Activated naive CD4-positive, alpha-beta T cell treated with anti-CD3 and anti-CD28 coated beads, Interleukin-2, amount 50 U/mL, for 24 hours (primary cell): ENCODE measurements at regions not wholly inside any gene's neighbourhood (a gene's known extent, or its start where the extent isn't known, plus 50 kb on each side); places are given as distances from the start of the nearest gene placed in this dataset.

Source experiments
- H3K27ac Mint-ChIP-seq: one replicate; pipeline ENCODE4 v1.8.0; 2021; ENCODE audit warnings: mild to moderate bottlenecking, mixed read lengths
- H3K27me3 Mint-ChIP-seq: one replicate; pipeline ENCODE4 v1.8.0; 2021; ENCODE audit warnings: mixed read lengths
- H3K36me3 Mint-ChIP-seq: one replicate; pipeline ENCODE4 v1.8.0; 2021; ENCODE audit warnings: mixed read lengths
- H3K4me1 Mint-ChIP-seq: one replicate; pipeline ENCODE4 v1.8.0; 2021; ENCODE audit warnings: mixed read lengths
- H3K4me3 Mint-ChIP-seq: one replicate; pipeline ENCODE4 v1.8.0; 2021; ENCODE audit warnings: mild to moderate bottlenecking, mixed read lengths
- H3K9me3 Mint-ChIP-seq: one replicate; pipeline ENCODE4 v1.8.0; 2021; ENCODE audit warnings: mixed read lengths

DNA sequence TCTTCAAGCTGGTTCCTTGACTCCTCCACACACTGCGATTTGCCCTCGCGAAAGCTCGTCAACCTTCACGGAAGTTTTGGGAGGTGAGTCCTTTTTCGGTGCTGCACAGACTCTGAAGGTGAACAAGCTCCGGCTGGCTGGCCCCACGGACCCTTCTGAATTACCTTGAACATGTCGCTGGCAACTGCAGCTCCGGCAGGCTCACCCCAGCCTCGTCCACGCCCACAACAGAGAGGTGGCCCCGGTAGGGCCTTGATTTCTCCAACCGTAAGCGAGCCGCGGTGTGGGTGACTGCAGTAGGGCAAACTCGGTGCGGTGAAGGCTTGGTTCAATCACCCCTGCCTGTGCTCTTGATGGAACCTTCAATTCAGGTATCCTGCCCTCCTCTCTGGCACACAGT, 1020.7 kb upstream of the GOT2 start:
- no peak overlapping the region for H3K27ac Mint-ChIP-seq
- no peaks in the 10 kb centered on the region for H3K36me3 Mint-ChIP-seq

DNA sequence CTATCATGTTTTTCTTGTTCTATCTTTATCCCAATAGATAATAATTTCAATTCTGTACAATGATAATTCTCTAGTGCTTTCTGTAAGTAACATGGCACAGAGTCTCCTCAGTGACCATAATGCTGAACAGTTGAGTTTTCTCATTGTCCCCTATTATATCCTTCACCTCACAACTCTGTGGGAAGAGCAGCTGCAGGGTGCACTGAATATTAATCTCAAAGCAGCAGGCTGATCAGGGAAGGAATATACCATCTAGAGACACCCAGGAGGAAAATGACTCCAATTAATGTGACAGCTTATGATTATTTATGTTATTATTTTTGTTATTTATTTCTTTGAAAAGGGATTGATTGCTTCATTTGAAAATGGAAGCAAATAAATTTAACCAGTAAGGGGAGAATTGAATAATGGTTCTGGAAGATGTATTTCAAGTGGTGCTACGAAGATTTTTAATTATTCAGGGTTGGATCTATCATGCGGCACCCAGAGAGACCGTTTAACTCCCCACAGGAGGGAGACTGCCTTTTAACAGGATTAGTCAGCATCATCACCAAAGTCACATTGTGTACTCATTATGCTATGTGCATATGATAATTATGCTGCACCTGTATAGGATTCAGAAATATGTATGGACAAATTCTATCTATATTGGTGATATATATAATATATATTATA, 1015.7 kb upstream of the GOT2 start:
- Mint-ChIP-seq H3K36me3 (no peaks in the 10 kb centered on the region), H3K27me3 (no peaks in the 10 kb centered on the region), H3K4me1 (no peaks in the 10 kb centered on the region), H3K9me3 (peaks cover 9% of the 10 kb centered on the region), H3K27ac (no peak overlapping the region), H3K4me3 (no peak overlapping the region)

More for the DNA sequence above, 1020.7 kb upstream of the GOT2 start:
- Mint-ChIP-seq H3K9me3 (peaks cover 15% of the 10 kb centered on the region), H3K4me3 (no peak overlapping the region), H3K4me1 (no peaks in the 10 kb centered on the region), H3K27me3 (no peaks in the 10 kb centered on the region)

DNA sequence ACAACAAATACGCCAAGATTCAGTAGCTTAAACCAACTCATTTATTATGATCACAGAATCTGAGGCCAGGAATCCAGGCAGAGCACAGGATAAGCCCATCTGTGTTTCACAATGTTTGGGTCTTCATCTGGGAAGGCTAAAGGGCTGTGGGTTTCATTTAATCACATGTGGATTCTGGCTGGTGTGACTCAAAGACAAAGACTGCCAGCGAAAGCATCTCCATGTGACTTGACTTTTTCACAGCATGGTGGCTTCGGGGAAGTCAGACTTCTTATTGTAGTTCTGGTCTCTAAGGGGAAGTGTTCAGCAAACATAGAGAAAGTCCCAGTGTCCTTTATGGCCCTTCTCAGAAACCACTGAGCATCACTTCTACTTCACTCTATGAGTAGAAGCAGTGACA, 1014.4 kb upstream of the GOT2 start:
- Mint-ChIP-seq H3K4me3 (no peak overlapping the region), H3K27me3 (no peaks in the 10 kb centered on the region), H3K27ac (no peak overlapping the region)

DNA sequence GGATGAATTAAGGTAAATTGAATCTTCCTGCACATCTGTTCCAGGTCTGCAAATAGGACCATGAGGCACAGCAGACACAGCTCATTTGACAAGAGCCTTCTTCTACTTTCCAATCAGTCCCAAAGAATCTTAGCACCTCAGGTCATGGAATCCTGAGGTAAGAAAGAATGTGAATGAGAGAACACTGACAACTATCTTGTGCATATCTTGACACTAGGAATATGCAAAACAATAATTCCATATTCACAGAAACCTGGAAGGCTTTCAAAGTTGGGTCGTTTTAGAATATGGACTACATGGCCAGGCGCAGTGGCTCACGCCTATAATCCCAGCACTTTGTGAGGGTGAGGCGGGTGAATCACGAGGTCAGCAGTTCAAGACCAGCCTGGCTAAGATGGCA, 1009.4 kb upstream of the GOT2 start:
- Mint-ChIP-seq H3K9me3 (peaks cover 16% of the 10 kb centered on the region), H3K27ac (no peak overlapping the region), H3K27me3 (no peaks in the 10 kb centered on the region), H3K36me3 (no peaks in the 10 kb centered on the region), H3K4me1 (no peaks in the 10 kb centered on the region), H3K4me3 (no peak overlapping the region)

More for the DNA sequence above, 1014.4 kb upstream of the GOT2 start:
- H3K4me1 Mint-ChIP-seq, result no peaks in the 10 kb centered on the region
- H3K9me3 Mint-ChIP-seq, result peaks cover 10% of the 10 kb centered on the region
- no peaks in the 10 kb centered on the region for H3K36me3 Mint-ChIP-seq

DNA sequence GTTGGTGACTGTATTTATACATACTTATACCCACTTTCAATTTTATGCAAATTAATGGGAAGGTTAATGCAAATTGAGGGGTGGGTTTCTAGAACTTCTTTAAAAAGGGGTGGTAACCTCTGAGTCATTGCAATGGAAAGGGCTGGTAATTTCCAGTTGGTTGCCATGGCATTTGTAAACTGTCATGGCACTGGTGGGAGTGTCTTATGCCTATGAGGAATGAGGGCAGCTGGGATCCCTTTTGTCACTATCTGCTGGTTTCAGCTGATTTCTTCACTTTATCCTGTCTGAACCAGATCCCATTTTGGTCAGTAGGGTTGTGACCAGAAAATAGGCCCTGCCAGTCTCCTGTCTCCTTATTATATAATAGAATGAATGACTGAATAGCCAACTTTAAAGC, 1006.7 kb upstream of the GOT2 start:
- peaks cover 24% of the 10 kb centered on the region for H3K9me3 Mint-ChIP-seq
- H3K27ac Mint-ChIP-seq, result no peak overlapping the region
- no peaks in the 10 kb centered on the region for H3K36me3 Mint-ChIP-seq
- H3K4me1 Mint-ChIP-seq, result no peaks in the 10 kb centered on the region
- H3K4me3 Mint-ChIP-seq, result no peak overlapping the region
- H3K27me3 Mint-ChIP-seq, result no peaks in the 10 kb centered on the region

DNA sequence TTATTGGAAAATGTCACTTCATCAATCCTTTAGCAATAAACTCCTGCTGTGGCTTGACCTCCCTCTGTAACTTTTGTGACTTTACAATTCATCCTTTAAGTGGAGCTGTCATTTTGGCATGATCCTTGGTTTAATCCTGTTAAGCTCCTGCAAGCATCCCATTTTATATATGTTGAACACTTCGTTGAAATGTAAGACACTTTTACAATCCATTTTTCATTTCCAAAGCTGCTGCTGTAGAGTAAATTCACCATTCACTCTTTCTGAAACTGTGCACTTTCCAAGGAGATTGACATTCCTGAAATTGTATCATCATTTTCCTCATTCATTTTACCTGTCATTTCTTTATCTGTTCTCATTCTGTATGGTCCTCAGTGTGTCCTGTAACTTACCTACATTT, 1003.2 kb upstream of the GOT2 start:
- Mint-ChIP-seq H3K27me3 (no peaks in the 10 kb centered on the region), H3K9me3 (peaks cover 9% of the 10 kb centered on the region), H3K4me3 (no peak overlapping the region), H3K36me3 (no peaks in the 10 kb centered on the region), H3K27ac (no peak overlapping the region), H3K4me1 (no peaks in the 10 kb centered on the region)

DNA sequence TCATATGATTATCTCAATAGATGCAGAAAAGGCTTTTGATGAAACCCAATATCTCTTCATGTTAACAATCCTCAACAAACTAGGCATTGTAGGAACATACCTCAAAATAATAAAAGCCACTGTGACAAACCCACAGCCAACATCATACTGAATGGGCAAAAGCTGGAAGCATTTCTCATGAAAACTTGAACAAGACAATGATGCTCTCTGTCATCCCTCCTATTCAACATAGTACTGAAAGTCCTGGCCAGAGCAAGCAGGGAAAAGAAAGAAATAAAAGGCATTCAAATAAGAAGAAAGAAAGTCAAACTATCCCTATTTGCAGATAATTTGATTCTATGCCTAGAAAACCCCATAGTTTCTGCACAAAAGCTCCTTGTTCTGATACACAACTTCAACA, 999.2 kb upstream of the GOT2 start:
- Mint-ChIP-seq H3K9me3 (peaks cover 9% of the 10 kb centered on the region), H3K4me3 (no peak overlapping the region), H3K27me3 (no peaks in the 10 kb centered on the region), H3K4me1 (no peaks in the 10 kb centered on the region), H3K36me3 (no peaks in the 10 kb centered on the region), H3K27ac (no peak overlapping the region)

DNA sequence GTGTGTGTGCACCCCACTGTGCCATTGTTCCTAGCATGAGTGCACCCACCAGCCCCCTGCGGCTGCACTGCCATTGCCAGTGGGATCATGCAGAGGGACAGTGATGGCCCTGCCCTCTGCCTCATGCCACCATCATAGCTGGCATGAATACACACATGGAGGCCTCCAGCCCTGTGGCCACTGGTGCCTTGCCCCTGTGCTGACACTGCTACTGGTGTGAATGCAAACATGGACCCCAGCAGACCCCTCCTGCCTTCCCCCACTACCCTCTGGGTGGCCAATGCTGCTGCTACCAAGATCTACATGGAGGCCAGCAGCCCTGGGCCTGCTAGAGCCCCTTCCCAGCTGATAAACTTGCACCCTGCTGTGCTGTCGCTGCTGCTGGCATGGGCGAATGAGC, 995.5 kb upstream of the GOT2 start:
- Mint-ChIP-seq H3K9me3 (peaks cover 13% of the 10 kb centered on the region), H3K27me3 (no peaks in the 10 kb centered on the region), H3K36me3 (no peaks in the 10 kb centered on the region), H3K4me1 (no peaks in the 10 kb centered on the region), H3K27ac (no peak overlapping the region), H3K4me3 (no peak overlapping the region)

DNA sequence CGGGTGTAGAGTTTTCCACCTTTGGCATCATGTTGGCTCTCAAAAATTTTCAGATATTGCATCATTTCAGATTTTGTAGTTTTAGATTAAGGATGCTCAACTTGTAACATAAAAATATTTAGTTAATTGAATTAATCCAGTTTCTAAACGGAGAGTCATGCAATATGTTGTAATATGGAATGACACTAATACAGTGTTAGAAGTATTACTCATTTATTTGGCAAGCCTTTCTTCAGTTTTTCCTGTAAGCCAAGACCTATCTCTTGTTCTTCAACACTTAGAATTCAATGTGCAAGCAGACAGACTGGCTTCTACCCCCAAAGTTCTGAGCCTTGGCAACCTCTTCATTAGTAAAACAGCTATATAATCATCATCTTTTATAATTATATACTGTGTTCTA, 985.0 kb upstream of the GOT2 start:
- Mint-ChIP-seq H3K27ac (no peak overlapping the region), H3K36me3 (no peaks in the 10 kb centered on the region)

DNA sequence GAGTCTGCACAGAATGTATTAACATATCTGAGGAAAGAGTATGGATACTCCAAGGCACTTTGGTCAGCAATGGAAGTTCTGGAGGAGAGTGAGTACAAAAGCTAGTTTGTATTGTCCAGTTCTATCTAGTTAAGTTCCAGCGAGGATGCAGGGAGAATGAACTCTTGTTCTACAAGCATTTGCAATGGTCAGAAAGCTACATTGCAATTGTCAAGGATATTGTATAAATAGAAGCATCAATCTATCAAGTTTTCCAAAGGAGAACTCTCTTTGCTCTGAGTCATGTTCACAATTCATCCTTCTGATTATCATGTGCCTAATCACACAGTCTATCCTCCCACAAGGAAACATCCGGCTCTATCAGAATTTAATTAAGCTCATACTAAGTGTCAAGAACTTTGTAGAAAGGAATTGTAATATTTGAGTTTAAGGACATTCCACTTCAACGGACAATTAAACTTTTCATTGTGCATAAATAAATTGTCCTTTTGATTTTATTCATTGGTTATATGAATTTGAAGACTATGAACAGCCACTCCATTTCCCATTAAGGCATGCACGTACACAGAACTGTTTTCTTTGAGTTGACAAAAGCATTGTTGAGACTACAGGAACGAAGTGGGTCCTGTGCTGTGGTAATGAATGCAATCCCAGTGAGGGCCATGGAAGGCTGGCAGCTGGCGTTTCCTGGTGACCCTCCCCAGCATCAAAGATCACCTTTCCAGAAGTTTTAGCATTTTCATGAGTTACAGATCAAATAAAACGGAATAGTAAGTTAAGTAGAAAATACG, 973.5 kb upstream of the GOT2 start:
- no peaks in the 10 kb centered on the region for H3K4me1 Mint-ChIP-seq
- H3K27ac Mint-ChIP-seq, result no peak overlapping the region
- H3K4me3 Mint-ChIP-seq, result no peak overlapping the region
- H3K36me3 Mint-ChIP-seq, result no peaks in the 10 kb centered on the region
- H3K27me3 Mint-ChIP-seq, result no peaks in the 10 kb centered on the region
- H3K9me3 Mint-ChIP-seq, result no peaks in the 10 kb centered on the region

More for the DNA sequence above, 985.0 kb upstream of the GOT2 start:
- no peak overlapping the region for H3K4me3 Mint-ChIP-seq
- no peaks in the 10 kb centered on the region for H3K27me3 Mint-ChIP-seq
- no peaks in the 10 kb centered on the region for H3K4me1 Mint-ChIP-seq
- no peaks in the 10 kb centered on the region for H3K9me3 Mint-ChIP-seq

DNA sequence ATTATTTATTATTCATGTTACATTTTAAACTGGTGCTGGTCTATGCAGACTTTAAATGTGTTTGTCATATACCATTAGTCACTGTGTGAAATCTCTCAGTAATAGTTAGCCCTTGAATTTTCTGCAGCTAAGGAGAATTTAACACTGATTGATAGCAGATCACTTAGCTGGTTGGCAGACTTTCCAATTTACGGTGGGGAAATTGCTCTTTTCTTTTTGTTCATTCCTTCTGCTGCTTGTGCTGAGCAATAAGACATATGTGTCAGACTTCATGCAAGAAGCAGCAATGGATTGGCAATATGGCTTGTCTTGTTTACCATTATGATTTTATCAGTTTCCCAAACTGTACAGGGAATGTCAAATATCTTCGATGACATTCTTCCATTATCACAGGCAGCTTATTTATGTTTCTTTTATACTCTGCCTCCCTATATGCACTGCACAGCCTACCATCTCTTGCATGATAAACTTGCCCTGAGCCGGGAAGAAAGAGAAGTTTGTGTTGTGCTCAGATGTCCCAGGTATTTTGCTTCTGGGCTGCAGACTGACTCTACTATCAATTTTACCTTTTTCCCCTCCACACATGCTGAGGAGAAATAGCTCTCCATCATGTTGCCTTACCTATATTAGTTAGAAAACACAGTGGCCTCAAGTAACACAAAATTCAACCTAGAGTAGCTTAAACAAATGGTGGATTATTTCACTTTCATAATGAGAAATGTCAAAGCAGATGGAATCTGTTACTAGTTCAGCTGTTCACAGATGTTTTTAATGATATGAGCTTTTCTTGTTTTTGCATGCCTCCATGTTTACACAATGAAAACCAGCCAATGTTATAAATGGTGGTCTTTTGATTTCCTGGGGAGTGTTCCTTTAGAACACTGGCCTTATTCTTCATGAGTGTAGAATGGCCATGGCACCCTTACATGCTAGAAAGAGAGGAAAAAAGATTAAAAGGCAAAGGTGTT, 968.1 kb upstream of the GOT2 start:
- no peaks in the 10 kb centered on the region for H3K27me3 Mint-ChIP-seq
- H3K36me3 Mint-ChIP-seq, result no peaks in the 10 kb centered on the region
- no peak overlapping the region for H3K4me3 Mint-ChIP-seq
- peaks cover 5% of the 10 kb centered on the region for H3K9me3 Mint-ChIP-seq
- H3K4me1 Mint-ChIP-seq, result no peaks in the 10 kb centered on the region
- no peak overlapping the region for H3K27ac Mint-ChIP-seq

DNA sequence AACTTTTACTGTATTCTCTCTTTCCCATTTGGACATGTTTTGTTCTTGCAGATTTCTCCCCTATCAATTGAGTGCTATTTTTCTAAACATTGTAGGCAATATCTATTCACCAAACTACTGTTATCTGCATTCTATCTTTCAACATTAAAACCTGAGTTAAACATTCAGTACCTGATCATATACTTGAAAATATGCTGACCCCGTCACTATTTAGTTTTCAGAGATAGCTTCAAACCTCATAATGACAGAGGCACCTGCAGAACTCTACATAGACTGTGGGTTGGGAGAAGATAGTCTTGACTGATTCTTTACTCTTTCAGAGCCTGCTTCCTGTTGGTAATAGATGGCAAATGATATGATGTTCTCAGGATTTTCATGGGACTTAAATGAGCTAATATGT, 965.7 kb upstream of the GOT2 start:
- peaks cover 10% of the 10 kb centered on the region for H3K9me3 Mint-ChIP-seq
- H3K4me3 Mint-ChIP-seq, result no peak overlapping the region
- no peaks in the 10 kb centered on the region for H3K4me1 Mint-ChIP-seq
- no peaks in the 10 kb centered on the region for H3K27me3 Mint-ChIP-seq
- H3K36me3 Mint-ChIP-seq, result no peaks in the 10 kb centered on the region
- no peak overlapping the region for H3K27ac Mint-ChIP-seq

DNA sequence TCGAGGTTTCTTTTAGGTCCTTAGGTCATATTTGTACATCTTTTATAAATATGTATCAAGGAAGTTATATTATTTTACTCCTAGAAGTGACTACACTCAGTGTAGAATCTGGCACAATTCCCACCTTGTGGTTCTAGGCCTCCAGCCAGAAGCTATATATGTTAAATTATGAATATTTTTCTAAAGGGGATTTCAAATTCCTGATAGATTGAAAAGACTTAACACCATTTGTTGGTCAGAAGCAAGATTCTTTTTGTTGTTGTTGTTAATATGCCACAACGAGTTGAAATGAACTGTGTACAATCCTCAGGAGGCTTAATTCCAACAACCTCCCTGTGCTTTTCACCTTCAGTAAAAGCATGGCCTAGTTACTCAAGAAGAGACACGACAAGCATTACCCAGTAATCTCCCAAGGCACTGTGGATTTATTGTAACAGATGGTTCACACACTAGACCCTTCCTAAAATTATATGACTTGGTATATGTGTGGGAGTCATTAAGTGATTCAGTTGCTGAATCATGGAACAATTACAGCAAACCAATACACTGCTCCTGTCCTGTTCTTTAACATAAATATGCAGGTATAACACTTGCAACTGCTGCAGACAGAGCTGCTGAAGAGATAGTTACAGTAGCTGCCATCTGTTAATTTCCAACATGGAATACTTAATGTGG, 964.4 kb upstream of the GOT2 start:
- H3K27me3 Mint-ChIP-seq, result no peaks in the 10 kb centered on the region
- H3K36me3 Mint-ChIP-seq, result no peaks in the 10 kb centered on the region
- H3K27ac Mint-ChIP-seq, result no peak overlapping the region
- H3K9me3 Mint-ChIP-seq, result peaks cover 10% of the 10 kb centered on the region
- no peak overlapping the region for H3K4me3 Mint-ChIP-seq
- no peaks in the 10 kb centered on the region for H3K4me1 Mint-ChIP-seq

DNA sequence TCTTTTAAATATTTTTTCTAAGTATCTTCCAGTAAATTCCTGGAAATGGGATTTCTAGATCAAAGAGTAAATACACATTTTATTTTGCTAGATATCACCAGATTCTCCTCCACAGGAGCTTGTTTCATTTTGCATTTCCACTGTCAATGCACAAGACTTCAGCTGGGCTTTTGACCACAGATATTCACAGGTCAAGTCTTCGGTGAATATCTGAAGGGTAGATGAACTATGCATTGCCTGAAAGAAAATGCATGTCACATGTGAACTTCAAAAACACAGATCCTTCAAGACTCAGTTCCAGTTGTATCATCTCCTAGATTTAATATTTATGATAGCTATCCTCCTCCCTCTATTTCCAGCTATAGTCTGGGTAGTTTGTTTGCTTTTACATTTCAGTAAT, 963.6 kb upstream of the GOT2 start:
- no peak overlapping the region for H3K4me3 Mint-ChIP-seq
- no peaks in the 10 kb centered on the region for H3K36me3 Mint-ChIP-seq
- peaks cover 10% of the 10 kb centered on the region for H3K9me3 Mint-ChIP-seq
- H3K27me3 Mint-ChIP-seq, result no peaks in the 10 kb centered on the region
- H3K4me1 Mint-ChIP-seq, result no peaks in the 10 kb centered on the region
- no peak overlapping the region for H3K27ac Mint-ChIP-seq

DNA sequence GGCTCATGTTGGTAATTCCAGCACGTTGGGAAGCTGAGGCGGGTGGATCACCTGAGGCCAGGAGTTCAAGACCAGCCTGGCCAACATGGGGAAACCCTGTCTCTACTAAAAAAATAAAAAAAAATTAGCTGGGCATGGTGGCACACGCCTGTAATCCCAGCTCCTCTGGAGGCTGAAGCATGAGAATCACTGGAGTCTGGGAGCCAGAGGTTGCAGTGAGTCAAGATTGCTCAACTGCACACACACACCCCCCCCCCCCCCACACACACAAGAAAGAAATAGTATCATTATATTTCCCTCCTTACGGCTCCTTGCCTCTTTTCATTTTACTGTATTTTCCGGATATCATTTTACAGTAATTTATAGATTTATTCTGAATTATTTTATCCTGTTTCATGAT, 963.1 kb upstream of the GOT2 start:
- H3K27ac Mint-ChIP-seq, result no peak overlapping the region
- no peaks in the 10 kb centered on the region for H3K27me3 Mint-ChIP-seq
- H3K36me3 Mint-ChIP-seq, result no peaks in the 10 kb centered on the region
- H3K4me1 Mint-ChIP-seq, result no peaks in the 10 kb centered on the region
- H3K4me3 Mint-ChIP-seq, result no peak overlapping the region
- H3K9me3 Mint-ChIP-seq, result peaks cover 10% of the 10 kb centered on the region
